Kidney epithelial cell (primary cell): ENCODE measurements at regions not wholly inside any gene's neighbourhood (a gene's known extent, or its start where the extent isn't known, plus 50 kb on each side); places are given as distances from the start of the nearest gene placed in this dataset.

Experiments used
- DNase-seq: peaks from one replicate; pipeline ENCODE4 v3.0.0-alpha.2; 2010; ENCODE audit warnings: low read depth
- H3K27me3 ChIP-seq: 2 replicates; pipeline ENCODE4 v1.6.0; 2011; ENCODE audit warnings: low read length; ENCODE audit not compliant: control insufficient read depth, insufficient read depth
- H3K36me3 ChIP-seq: 2 replicates; pipeline ENCODE4 v1.5.1; 2011; ENCODE audit warnings: low read length; ENCODE audit not compliant: control insufficient read depth, insufficient read depth
- H3K4me3 ChIP-seq: 2 replicates; pipeline ENCODE4 v1.5.1; 2011; ENCODE audit warnings: low read depth, mild to moderate bottlenecking, control low read depth, low read length
- TF ChIP-seq, protein P1 (sequence below): IDR thresholded peaks from 2 replicates; pipeline ENCODE4 v1.5.1; 2011; ENCODE audit warnings: mild to moderate bottlenecking, moderate library complexity, low read length, control low read depth, inconsistent platforms; ENCODE audit not compliant: insufficient read depth, poor library complexity, severe bottlenecking

DNA sequence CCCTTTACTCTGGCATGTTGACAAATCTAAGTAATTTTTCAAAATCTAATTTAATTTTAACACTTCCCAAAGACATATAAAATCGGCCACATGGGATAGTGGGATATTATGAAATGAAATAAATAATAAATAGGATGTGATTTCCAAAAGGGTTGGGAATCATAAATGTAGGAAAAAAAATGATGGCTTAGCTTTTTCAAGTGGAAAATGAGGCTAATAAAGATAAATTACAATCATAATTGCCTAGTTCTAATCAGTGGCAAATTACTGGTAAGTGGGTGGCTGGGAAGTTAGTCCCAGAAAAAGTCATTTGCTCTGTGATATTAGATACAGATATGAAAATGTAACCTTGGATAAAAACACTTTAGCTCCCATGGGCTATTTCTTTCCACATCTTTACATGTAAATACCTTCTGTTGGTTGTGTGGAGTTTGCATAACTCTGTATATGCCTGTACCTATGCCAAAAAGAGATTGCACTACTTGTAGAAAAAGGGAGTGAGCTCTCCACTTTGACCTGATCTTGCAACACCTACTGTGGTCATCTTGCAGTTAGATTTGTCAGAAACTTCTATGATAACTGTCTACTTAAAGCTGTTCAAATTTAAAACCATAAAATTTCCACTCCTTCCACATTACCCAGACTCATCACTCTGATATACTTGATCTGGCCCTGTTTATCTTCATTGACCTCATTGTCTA, 284.6 kb upstream of the KAZN start:
- TF ChIP-seq, protein P1, sequence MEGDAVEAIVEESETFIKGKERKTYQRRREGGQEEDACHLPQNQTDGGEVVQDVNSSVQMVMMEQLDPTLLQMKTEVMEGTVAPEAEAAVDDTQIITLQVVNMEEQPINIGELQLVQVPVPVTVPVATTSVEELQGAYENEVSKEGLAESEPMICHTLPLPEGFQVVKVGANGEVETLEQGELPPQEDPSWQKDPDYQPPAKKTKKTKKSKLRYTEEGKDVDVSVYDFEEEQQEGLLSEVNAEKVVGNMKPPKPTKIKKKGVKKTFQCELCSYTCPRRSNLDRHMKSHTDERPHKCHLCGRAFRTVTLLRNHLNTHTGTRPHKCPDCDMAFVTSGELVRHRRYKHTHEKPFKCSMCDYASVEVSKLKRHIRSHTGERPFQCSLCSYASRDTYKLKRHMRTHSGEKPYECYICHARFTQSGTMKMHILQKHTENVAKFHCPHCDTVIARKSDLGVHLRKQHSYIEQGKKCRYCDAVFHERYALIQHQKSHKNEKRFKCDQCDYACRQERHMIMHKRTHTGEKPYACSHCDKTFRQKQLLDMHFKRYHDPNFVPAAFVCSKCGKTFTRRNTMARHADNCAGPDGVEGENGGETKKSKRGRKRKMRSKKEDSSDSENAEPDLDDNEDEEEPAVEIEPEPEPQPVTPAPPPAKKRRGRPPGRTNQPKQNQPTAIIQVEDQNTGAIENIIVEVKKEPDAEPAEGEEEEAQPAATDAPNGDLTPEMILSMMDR, result no peak
- no peak for DNase-seq
- no peaks in the 10 kb centered on the region for H3K36me3 ChIP-seq
- H3K4me3 ChIP-seq, result no peak overlapping the region
- no peaks in the 10 kb centered on the region for H3K27me3 ChIP-seq

- H3K27me3 ChIP-seq, result no peaks in the 10 kb centered on the region
- no peak overlapping the region for H3K4me3 ChIP-seq
- DNase-seq, result no peak
- H3K36me3 ChIP-seq, result no peaks in the 10 kb centered on the region
- TF ChIP-seq, protein P1, result no peak
Observed at GRCh38 chr1:14318830-14319229, 279.7 kb upstream of the KAZN start.

- TF ChIP-seq, protein P1, result no peak
- DNase-seq, result peak; percentile 9
- no peaks in the 10 kb centered on the region for H3K27me3 ChIP-seq
- no peak overlapping the region for H3K4me3 ChIP-seq
- H3K36me3 ChIP-seq, result no peaks in the 10 kb centered on the region
Observed at GRCh38 chr1:14320518-14320917, 278.0 kb upstream of the KAZN start.

GRCh38 chr1:14320986-14321385, 277.5 kb upstream of the KAZN start:
- no peaks in the 10 kb centered on the region for H3K36me3 ChIP-seq
- no peak for DNase-seq
- no peak overlapping the region for H3K4me3 ChIP-seq
- TF ChIP-seq, protein P1, result no peak
- no peaks in the 10 kb centered on the region for H3K27me3 ChIP-seq

DNA sequence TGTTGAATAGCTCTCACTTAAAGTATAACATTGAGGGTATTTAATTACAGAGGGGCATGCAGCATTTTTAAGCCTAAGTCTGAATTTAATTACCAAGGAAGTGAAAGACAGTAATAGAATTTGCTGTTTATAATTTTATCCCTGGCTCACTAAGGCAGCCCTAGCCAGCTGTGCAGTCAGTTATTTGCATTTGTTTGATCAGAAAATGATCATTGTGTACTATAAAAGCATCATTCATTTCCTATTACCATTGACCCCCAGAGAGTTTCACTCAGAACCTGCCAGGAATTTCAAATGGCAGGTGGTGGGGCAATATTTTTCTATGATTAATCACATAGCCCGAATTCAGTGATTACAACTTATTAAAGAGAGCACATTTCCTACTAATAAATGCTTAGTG, 277.1 kb upstream of the KAZN start:
- TF ChIP-seq, protein P1, result no peak
- no peak overlapping the region for H3K4me3 ChIP-seq

GRCh38 chr1:14323568-14324247, 274.8 kb upstream of the KAZN start:
- DNase-seq, result no peak
- TF ChIP-seq, protein P1, result no peak
- no peaks in the 10 kb centered on the region for H3K27me3 ChIP-seq
- H3K36me3 ChIP-seq, result no peaks in the 10 kb centered on the region
- no peak overlapping the region for H3K4me3 ChIP-seq

More for the DNA sequence above, 277.1 kb upstream of the KAZN start:
- Histone ChIP-seq H3K27me3 (no peaks in the 10 kb centered on the region), H3K36me3 (no peaks in the 10 kb centered on the region)
- no peak for DNase-seq
